Duodenal mucosa (tissue), 2 donors: ENCODE measurements at regions not wholly inside any gene's neighbourhood (a gene's known extent, or its start where the extent isn't known, plus 50 kb on each side); places are given as distances from the start of the nearest gene placed in this dataset.
A peak's percentile ranks its signal among the peaks of the same experiment; 100 is the strongest.
"Not testable (repeated sequence)": the region's sequence is repeated elsewhere in the genome, so short reads cannot be mapped to it uniquely, and the experiment has no call there.

ENCODE experiments used
- H3K27ac ChIP-seq: one replicate; pipeline ENCODE4 v1.7.0; 2013; ENCODE audit warnings: low read depth, low read length
- H3K27me3 ChIP-seq, 2 donors: one replicate each; pipeline ENCODE4 v1.7.0; 2013; ENCODE audit warnings: low read length in 2 of 2, control low read depth in 1 of 2; ENCODE audit not compliant: insufficient read depth in 2 of 2, control insufficient read depth in 1 of 2
- H3K36me3 ChIP-seq, 2 donors: one replicate each; pipeline ENCODE4 v1.7.0; 2013; ENCODE audit warnings: low read length in 2 of 2, control low read depth in 1 of 2; ENCODE audit not compliant: insufficient read depth in 2 of 2, control insufficient read depth in 1 of 2
- H3K4me1 ChIP-seq, 2 donors: one replicate each; pipeline ENCODE4 v1.7.0; 2013; ENCODE audit warnings: low read length in 2 of 2, control low read depth in 1 of 2; ENCODE audit not compliant: insufficient read depth in 2 of 2, control insufficient read depth in 1 of 2
- H3K4me3 ChIP-seq, 2 donors: one replicate each; pipeline ENCODE4 v1.7.0; 2013; ENCODE audit warnings: low read length in 2 of 2, low read depth in 1 of 2
- H3K9ac ChIP-seq, 2 donors: one replicate each; pipeline ENCODE4 v1.7.0; 2013; ENCODE audit warnings: low read length in 2 of 2, low read depth in 1 of 2
- H3K9me3 ChIP-seq, 2 donors: one replicate each; pipeline ENCODE4 v1.7.0; 2013; ENCODE audit warnings: low read length in 2 of 2, control low read depth in 1 of 2; ENCODE audit not compliant: control insufficient read depth in 1 of 2

DNA sequence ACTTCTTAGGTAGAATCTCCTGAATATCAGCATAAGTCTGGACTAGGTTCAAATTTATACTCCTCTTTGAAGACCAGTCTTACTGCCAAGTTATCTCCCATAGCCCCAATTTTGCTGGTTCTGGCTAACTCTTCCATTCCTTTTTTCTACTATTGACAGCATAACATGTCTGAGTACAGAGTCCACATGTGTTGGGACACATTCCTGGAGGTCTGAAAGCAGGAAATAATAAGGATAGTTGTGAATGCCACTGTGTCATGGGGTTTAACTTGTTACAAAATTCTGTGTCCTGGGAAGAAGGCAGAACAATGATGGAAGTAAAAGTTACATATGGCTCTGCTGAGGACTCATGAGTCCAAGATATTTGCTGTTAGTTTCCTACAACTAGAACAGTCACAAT lies 57.4 kb upstream of the ZBTB20 start:
- Histone ChIP-seq H3K4me1 (peaks cover 0 to 3% of the 10 kb centered on the region in 2 donors), H3K9ac (no peak overlapping the region), H3K27ac (no peak overlapping the region), H3K9me3 (no peaks in the 10 kb centered on the region), H3K27me3 (no peaks in the 10 kb centered on the region), H3K4me3 (no peak overlapping the region), H3K36me3 (no peaks in the 10 kb centered on the region)

DNA sequence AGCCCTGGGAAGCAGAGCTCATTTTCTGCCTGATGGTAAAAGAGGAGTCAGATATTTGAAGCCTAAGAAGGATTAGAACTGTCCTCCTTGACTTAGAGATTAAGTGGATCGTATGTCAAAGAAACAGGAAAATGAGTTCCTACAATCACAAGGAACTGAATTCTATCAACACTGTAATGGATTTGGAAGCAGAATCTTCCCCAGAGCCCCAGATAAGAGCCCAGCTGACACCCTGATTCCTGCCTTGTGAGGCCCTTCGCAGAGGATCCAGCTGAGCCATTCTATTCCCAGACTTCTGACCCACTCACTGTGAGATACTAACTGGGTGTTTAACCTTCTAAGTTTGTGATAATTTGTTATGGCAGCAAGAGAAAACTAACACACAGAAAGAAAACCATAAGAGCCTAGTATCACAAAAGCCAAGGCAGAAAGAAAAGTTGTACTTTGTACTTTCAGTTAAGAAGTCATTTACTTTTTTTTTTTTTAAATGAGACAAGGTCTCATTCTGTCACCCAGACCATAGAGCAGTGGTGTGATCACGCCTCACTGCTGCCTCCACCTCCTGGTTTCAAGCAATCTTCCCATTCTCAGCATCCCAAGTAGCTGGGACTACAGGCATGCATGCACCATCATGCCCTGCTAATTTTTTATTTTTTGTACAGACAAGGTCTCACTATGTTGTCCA lies 61.1 kb upstream of the ZBTB20 start:
- Histone ChIP-seq H3K27me3 (no peaks in the 10 kb centered on the region), H3K9ac (no peak overlapping the region), H3K4me1 (peaks cover 0 to 3% of the 10 kb centered on the region in 2 donors), H3K27ac (no peak overlapping the region), H3K4me3 (no peak overlapping the region), H3K9me3 (no peaks in the 10 kb centered on the region), H3K36me3 (no peaks in the 10 kb centered on the region)

- H3K4me1 ChIP-seq, result peaks cover 0 to 3% of the 10 kb centered on the region in 2 donors
- no peak overlapping the region for H3K27ac ChIP-seq
- no peak overlapping the region for H3K9ac ChIP-seq
- H3K27me3 ChIP-seq, result no peaks in the 10 kb centered on the region
- H3K4me3 ChIP-seq, result no peak overlapping the region
- no peaks in the 10 kb centered on the region for H3K36me3 ChIP-seq
- no peaks in the 10 kb centered on the region for H3K9me3 ChIP-seq
Observed at GRCh38 chr3:115211810-115212492, 64.9 kb upstream of the ZBTB20 start.

DNA sequence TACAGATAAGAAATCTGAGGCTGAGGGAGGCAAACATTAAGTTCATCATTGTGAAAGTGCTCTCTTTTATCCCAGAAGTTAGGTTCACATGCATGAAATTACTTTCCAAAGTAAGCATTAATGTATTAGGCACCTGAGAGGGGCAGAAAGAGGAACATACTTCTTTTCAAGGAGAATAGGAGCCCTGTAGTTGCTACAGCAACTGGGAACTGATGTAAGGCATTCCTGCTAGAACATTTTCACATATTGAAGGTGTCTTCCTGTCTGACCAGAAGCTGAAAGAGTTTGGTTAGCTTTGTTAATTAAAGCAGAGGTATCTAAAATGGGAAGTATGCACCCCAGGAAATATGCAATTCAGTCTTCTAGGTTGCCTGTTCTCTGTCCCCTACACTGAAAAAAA lies 65.5 kb upstream of the ZBTB20 start:
- Histone ChIP-seq H3K4me1 (peaks cover 0 to 3% of the 10 kb centered on the region in 2 donors), H3K27me3 (no peaks in the 10 kb centered on the region), H3K9me3 (no peaks in the 10 kb centered on the region), H3K9ac (no peak overlapping the region), H3K36me3 (no peaks in the 10 kb centered on the region), H3K27ac (no peak overlapping the region), H3K4me3 (no peak overlapping the region)

GRCh38 chr3:115213052-115213451 lies 66.0 kb upstream of the ZBTB20 start:
- H3K9ac ChIP-seq, H3K36me3 ChIP-seq, H3K27ac ChIP-seq, H3K27me3 ChIP-seq, H3K9me3 ChIP-seq, H3K4me3 ChIP-seq, H3K4me1 ChIP-seq: not testable (repeated sequence)

DNA sequence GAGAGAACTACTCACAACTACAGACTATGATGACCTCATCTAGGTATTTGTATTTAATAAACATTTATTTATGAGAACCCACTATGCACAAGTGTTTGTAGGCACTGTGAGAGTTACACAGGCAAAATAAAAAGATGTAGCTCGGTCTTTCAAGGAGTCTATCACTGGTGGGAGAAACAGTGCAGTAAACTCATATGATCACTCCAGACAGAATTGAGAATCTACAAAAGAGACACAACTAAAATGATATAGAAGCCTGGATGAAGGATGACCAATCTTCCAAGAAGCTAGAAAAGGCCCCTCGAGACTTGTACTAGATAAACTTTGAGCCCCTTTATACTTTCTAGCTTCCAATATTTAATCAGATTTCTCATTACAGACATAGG lies 70.2 kb upstream of the ZBTB20 start:
- Histone ChIP-seq H3K27ac (no peak overlapping the region), H3K4me1 (peaks cover 7 to 9% of the 10 kb centered on the region in 2 donors), H3K9me3 (no peaks in the 10 kb centered on the region), H3K4me3 (no peak overlapping the region), H3K36me3 (no peaks in the 10 kb centered on the region), H3K9ac (no peak overlapping the region), H3K27me3 (no peaks in the 10 kb centered on the region)

GRCh38 chr3:115217678-115218451 lies 70.8 kb upstream of the ZBTB20 start:
- Histone ChIP-seq H3K27me3 (no peaks in the 10 kb centered on the region), H3K9me3 (no peaks in the 10 kb centered on the region), H3K4me1 (peaks cover 7 to 9% of the 10 kb centered on the region in 2 donors), H3K4me3 (peak overlapping the region in 1 of 2 donors; percentile 2), H3K27ac (no peak overlapping the region), H3K36me3 (no peaks in the 10 kb centered on the region), H3K9ac (no peak overlapping the region)

- Histone ChIP-seq H3K36me3 (no peaks in the 10 kb centered on the region), H3K27ac (no peak overlapping the region), H3K9me3 (no peaks in the 10 kb centered on the region), H3K9ac (no peak overlapping the region), H3K4me3 (no peak overlapping the region), H3K27me3 (no peaks in the 10 kb centered on the region), H3K4me1 (peaks cover 7 to 9% of the 10 kb centered on the region in 2 donors)
Observed at GRCh38 chr3:115218859-115219258, 71.8 kb upstream of the ZBTB20 start.

GRCh38 chr3:115224687-115225086 lies 77.6 kb upstream of the ZBTB20 start:
- Histone ChIP-seq H3K4me3 (no peak overlapping the region), H3K4me1 (no peaks in the 10 kb centered on the region)

GRCh38 chr3:115226844-115227445 lies 79.9 kb upstream of the ZBTB20 start:
- Histone ChIP-seq H3K9me3 (no peaks in the 10 kb centered on the region), H3K27me3 (peaks cover 0 to 3% of the 10 kb centered on the region in 2 donors), H3K4me1 (no peaks in the 10 kb centered on the region), H3K36me3 (no peaks in the 10 kb centered on the region), H3K4me3 (no peak overlapping the region), H3K9ac (no peak overlapping the region), H3K27ac (no peak overlapping the region)

More at GRCh38 chr3:115224687-115225086, 77.6 kb upstream of the ZBTB20 start:
- Histone ChIP-seq H3K27me3 (peaks cover 0 to 3% of the 10 kb centered on the region in 2 donors), H3K9ac (no peak overlapping the region), H3K27ac (no peak overlapping the region), H3K9me3 (no peaks in the 10 kb centered on the region), H3K36me3 (no peaks in the 10 kb centered on the region)
